Activated CD8-positive, alpha-beta T cell treated with anti-CD3 and anti-CD28 coated beads for 36 hours (primary cell): ENCODE measurements at regions not wholly inside any gene's neighbourhood (a gene's known extent, or its start where the extent isn't known, plus 50 kb on each side); places are given as distances from the start of the nearest gene placed in this dataset.

Experiments used
- ATAC-seq: fragments of 200-7000 bp; cut with Tn5 transposase; one replicate; pipeline ENCODE4 v1.10.0; 2021; ENCODE audit warnings: mild to moderate bottlenecking, moderate library complexity
- CTCF ChIA-PET: fragments of 350-600 bp; sonication (Branson Sonifier 250); formaldehyde crosslinking; loops from one replicate; lab custom pipeline; 2021; ENCODE audit warnings: antibody characterized with exemption; lab: Charles Lee
- POLR2A ChIA-PET: fragments of 350-600 bp; sonication (Branson Sonifier 250); formaldehyde crosslinking; loops from one replicate; lab custom pipeline; 2021; ENCODE audit warnings: antibody characterized with exemption; lab: Charles Lee
- DNase-seq: peaks from one replicate; pipeline ENCODE4 v3.0.0-alpha.2; 2020
- H3K27ac Mint-ChIP-seq: one replicate; pipeline ENCODE4 v1.8.0; 2021; ENCODE audit warnings: mild to moderate bottlenecking, mixed read lengths
- H3K27me3 Mint-ChIP-seq: one replicate; pipeline ENCODE4 v1.8.0; 2021; ENCODE audit warnings: mixed read lengths
- H3K36me3 Mint-ChIP-seq: one replicate; pipeline ENCODE4 v1.8.0; 2021; ENCODE audit warnings: low read depth, mixed read lengths
- H3K4me1 Mint-ChIP-seq: one replicate; pipeline ENCODE4 v1.8.0; 2021; ENCODE audit warnings: low read depth, mixed read lengths
- H3K4me3 Mint-ChIP-seq: one replicate; pipeline ENCODE4 v1.8.0; 2021; ENCODE audit warnings: mild to moderate bottlenecking, moderate library complexity, mixed read lengths
- H3K9me3 Mint-ChIP-seq: one replicate; pipeline ENCODE4 v1.8.0; 2021; ENCODE audit warnings: mixed read lengths
- CTCF ChIP-seq: fragments of 200-600 bp; IDR thresholded peaks from one replicate; pipeline ENCODE4 v1.8.0; 2022; ENCODE audit warnings: antibody characterized with exemption, mild to moderate bottlenecking
- intact Hi-C: fragments of 100-400 bp; cut with micrococcal nuclease; formaldehyde crosslinking; loops from one replicate; pipeline ENCODE4 v1.10.0; 2022

- ATAC-seq = no peak
- H3K9me3 Mint-ChIP-seq = peaks cover 6% of the 10 kb centered on the region
Observed at GRCh38 chr3:77889616-77890015, 849.7 kb downstream of the ROBO2 start.

GRCh38 chr3:77898621-77899020 lies 858.7 kb downstream of the ROBO2 start:
- TF ChIP-seq CTCF = no peak
- POLR2A ChIA-PET = no interaction called here
- no peaks in the 10 kb centered on the region for H3K4me1 Mint-ChIP-seq
- peaks cover 14% of the 10 kb centered on the region for H3K9me3 Mint-ChIP-seq
- no peak overlapping the region for H3K4me3 Mint-ChIP-seq
- no peaks in the 10 kb centered on the region for H3K27me3 Mint-ChIP-seq
- intact Hi-C loops = no loop called here
- CTCF ChIA-PET = no interaction called here
- DNase-seq (no peak), ATAC-seq (no peak)
- H3K27ac Mint-ChIP-seq = no peak overlapping the region
- no peaks in the 10 kb centered on the region for H3K36me3 Mint-ChIP-seq

More at GRCh38 chr3:77889616-77890015, 849.7 kb downstream of the ROBO2 start:
- intact Hi-C loops = no loop called here
- Mint-ChIP-seq H3K4me3 (no peak overlapping the region), H3K27me3 (no peaks in the 10 kb centered on the region), H3K4me1 (no peaks in the 10 kb centered on the region), H3K36me3 (no peaks in the 10 kb centered on the region), H3K27ac (no peak overlapping the region)
- no peak for DNase-seq
- ChIA-PET CTCF (no interaction called here), POLR2A (no interaction called here)
- TF ChIP-seq CTCF = no peak

- Mint-ChIP-seq H3K4me1 (no peaks in the 10 kb centered on the region), H3K4me3 (no peak overlapping the region), H3K36me3 (no peaks in the 10 kb centered on the region), H3K27ac (no peak overlapping the region), H3K9me3 (peaks cover 4% of the 10 kb centered on the region), H3K27me3 (no peaks in the 10 kb centered on the region)
- ChIA-PET POLR2A (no interaction called here), CTCF (no interaction called here)
- ATAC-seq (no peak), DNase-seq (no peak)
- intact Hi-C loops = no loop called here
- TF ChIP-seq CTCF = no peak
Observed at GRCh38 chr3:77902675-77903074, 862.8 kb downstream of the ROBO2 start.

GRCh38 chr3:77906102-77906709 lies 866.3 kb downstream of the ROBO2 start:
- Mint-ChIP-seq H3K9me3 (peaks cover 7% of the 10 kb centered on the region), H3K27me3 (no peaks in the 10 kb centered on the region), H3K27ac (no peak overlapping the region), H3K4me1 (no peaks in the 10 kb centered on the region), H3K36me3 (no peaks in the 10 kb centered on the region), H3K4me3 (no peak overlapping the region)
- POLR2A ChIA-PET = no interaction called here
- ATAC-seq (no peak), DNase-seq (no peak)
- intact Hi-C loops = no loop called here
- CTCF ChIA-PET = no interaction called here
- no peak for TF ChIP-seq CTCF

- H3K27me3 Mint-ChIP-seq = no peaks in the 10 kb centered on the region
- CTCF ChIA-PET = no interaction called here
- H3K9me3 Mint-ChIP-seq = peaks cover 4% of the 10 kb centered on the region
- no peak overlapping the region for H3K27ac Mint-ChIP-seq
- no peak for ATAC-seq
- intact Hi-C loops = no loop called here
- POLR2A ChIA-PET = no interaction called here
- TF ChIP-seq CTCF = no peak
- H3K4me3 Mint-ChIP-seq = no peak overlapping the region
- no peaks in the 10 kb centered on the region for H3K4me1 Mint-ChIP-seq
- no peaks in the 10 kb centered on the region for H3K36me3 Mint-ChIP-seq
- DNase-seq = no peak
Observed at GRCh38 chr3:77913524-77914174, 873.8 kb downstream of the ROBO2 start.
